Stimulated activated CD4-positive, alpha-beta T cell treated with anti-CD3 and anti-CD28 coated beads, Interleukin-1b, Interleukin-23, amount 100 ng/mL, for 4 hours (primary cell): ENCODE measurements at regions not wholly inside any gene's neighbourhood (a gene's known extent, or its start where the extent isn't known, plus 50 kb on each side); places are given as distances from the start of the nearest gene placed in this dataset.
"Not testable (repeated sequence)": the region's sequence is repeated elsewhere in the genome, so short reads cannot be mapped to it uniquely, and the experiment has no call there.

ENCODE experiments used
- DNase-seq, 2 donors: peaks; one replicate each; pipeline ENCODE4 v3.0.0-alpha.2; 2020; ENCODE audit warnings: low read depth in 2 of 2

- no peak for DNase-seq
Observed at GRCh38 chr7:25665903-25666670, 437.8 kb upstream of the NPVF start.

DNA sequence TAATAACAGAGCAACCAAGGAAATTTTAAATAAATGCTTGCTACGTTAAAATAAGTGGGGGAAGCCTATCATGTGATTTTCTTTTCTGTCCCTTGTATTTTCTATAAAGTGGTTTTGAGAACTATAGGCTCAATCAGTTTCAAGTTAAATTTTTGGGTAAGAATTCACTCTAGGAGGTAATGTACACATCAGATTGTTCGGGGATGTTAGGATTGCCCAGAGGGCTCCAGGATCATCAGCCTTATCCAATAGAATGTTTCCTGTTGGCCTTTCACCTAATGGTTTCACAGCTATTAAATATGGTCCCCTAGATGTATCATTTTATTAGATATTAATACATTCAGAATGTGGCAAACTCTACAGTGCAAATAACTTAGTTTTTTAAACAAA is 438.4 kb upstream of the NPVF start:
- no peak for DNase-seq

DNA sequence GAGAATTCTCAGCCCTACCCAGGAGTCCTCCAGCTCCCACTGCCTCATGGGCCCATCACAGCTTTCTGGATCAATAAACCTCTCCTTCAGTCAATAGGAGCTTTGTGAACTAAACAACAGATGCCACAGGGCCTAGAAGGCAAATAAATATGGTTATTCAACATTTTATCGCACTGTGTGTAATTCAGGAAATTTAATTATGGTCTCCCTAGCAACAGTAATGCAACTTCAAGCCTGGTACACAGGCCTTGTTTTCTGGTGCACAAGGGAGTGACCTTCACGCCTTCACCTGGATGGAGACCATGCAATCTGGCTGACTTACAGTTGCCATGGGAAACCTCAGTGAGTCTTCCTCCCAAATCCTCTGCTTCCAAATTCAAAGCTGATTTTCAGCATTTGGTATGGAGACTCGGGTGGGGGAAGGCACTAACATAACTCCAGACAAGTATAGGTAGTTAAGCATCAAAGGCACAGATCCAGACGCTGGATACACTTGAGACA is 441.0 kb upstream of the NPVF start:
- no peak for DNase-seq

GRCh38 chr7:25669961-25670841 is 441.9 kb upstream of the NPVF start:
- DNase-seq: no peak

DNA sequence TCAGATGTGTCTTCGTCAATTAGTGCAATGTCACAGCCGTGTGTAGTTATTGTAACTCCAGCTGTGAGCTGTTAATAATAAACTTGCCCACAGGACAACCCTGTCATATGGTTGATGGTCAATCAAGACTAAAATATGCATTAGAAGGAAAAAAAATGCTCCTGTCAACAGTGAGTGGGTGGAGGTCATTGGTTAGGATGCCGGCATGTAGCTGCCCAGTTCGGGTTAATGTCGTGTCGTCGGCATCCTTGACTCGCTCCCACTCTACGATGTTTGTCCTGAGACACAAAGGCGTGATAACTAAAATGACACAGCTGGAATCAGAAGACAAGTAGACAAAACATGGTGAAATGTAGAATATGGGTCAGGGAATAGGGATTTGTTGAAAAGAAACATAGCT is 442.8 kb upstream of the NPVF start:
- no peak for DNase-seq

GRCh38 chr7:25672496-25672895 is 444.2 kb upstream of the NPVF start:
- DNase-seq: no peak

GRCh38 chr7:25675789-25676474 is 447.6 kb upstream of the NPVF start:
- no peak for DNase-seq

DNA sequence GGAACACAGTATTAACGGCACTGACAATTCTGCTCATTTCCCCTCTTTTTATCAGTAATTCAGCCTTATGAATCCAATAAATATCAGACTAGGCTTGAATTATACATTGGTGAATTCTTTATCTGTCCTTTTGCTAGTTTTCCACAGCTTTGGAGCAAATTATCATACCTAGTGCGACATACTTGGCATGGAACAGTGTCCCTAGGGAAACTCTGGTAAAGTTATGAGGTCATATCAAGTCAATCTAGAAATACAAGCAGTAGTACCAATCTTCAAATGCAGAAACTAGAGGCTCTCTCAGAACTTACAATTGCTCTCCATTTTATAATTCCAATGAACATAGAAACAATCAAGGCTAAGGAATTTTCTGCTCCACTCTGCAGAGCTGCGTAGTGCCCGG is 449.3 kb upstream of the NPVF start:
- DNase-seq: no peak

DNA sequence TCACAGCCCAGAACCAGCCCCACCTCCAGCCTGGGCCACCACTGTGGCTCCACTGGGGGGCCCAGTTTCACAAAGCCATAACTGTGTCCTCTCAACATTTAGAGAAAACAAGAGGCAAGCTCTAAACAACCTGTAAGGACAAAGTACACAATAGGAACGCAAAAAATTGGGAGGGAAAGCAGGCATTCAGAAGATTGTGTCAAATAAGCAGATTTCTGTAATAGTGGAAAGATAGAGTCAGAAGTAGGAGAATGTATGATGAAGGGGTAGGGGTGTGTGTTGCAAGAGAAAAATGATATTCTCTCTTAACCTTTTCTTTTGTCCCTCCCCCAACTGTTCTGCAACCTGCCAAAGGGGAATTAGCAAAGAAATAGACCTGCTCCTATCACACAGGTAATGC is 449.9 kb upstream of the NPVF start:
- DNase-seq: no peak

- no peak for DNase-seq
Observed at GRCh38 chr7:25680636-25681035, 452.4 kb upstream of the NPVF start.

- DNase-seq: no peak
Observed at GRCh38 chr7:25684360-25684759, 456.1 kb upstream of the NPVF start.

- no peak for DNase-seq
Observed at GRCh38 chr7:25686493-25686892, 458.2 kb upstream of the NPVF start.

GRCh38 chr7:25694211-25694610 is 457.8 kb upstream of the NFE2L3 start:
- no peak for DNase-seq

DNA sequence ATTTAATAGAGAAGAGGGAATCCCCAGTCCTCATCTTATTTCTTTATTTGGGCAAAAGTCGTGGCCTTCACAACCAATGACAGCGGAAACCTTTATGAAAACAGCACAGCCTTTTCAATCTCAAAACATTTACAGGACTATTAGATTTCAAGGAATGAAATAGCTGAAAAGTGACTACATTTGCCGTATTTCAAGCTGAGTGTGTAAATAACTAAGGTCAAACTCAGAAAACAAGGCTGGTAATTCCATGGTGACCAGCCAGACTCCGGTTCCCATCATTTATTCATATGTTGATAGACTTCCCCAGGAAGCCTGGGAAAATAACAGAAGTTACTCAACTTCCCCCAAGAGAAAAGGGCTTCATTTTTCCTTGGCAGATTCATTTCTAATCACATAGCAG is 457.3 kb upstream of the NFE2L3 start:
- no peak for DNase-seq

GRCh38 chr7:25696571-25696970 is 455.4 kb upstream of the NFE2L3 start:
- DNase-seq: no peak

- no peak for DNase-seq
Observed at GRCh38 chr7:25698451-25699113, 453.4 kb upstream of the NFE2L3 start.

DNA sequence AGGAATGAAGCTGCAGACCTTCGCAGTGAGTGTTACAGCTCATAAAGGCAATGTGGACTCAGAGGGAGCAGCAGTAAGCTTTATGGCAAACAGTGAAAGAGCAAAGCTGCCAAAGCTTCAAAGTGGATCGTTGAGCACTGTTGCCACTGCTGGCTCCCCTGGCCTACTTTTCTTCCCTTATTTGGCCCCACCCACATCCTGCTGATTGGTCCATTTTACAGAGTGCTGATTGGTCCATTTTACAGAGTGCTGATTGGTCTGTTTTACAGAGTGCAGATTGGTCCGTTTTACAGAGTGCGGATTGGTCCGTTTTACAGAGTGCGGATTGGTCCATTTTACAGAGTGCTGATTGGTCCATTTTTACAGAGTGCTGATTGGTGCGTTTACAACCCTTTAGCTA is 451.9 kb upstream of the NFE2L3 start:
- not testable (repeated sequence) for DNase-seq

- DNase-seq: no peak
Observed at GRCh38 chr7:25704413-25704812, 447.6 kb upstream of the NFE2L3 start.

DNA sequence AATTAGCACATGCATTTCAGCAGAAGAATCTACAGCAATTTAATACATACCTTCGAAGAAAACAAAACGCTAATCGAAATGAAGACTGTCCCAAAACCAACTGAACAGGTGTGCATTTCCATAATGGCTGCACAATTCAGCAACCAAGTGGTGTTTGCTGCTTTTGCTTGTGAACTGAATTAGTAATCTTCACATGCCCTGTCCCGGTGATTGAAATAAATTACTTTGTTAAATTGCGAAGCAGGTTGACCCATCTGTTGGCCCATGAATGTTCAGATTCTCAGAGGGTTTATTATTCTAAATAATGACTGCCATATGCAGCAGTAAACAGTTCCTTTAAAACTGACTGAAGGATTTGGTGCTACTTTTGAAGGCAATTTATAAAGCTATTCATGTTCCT is 445.2 kb upstream of the NFE2L3 start:
- DNase-seq: no peak

- DNase-seq: no peak
Observed at GRCh38 chr7:25707768-25708620, 444.0 kb upstream of the NFE2L3 start.

- DNase-seq: no peak
Observed at GRCh38 chr7:25710959-25711358, 441.0 kb upstream of the NFE2L3 start.
